ENCODE measurements at regions not wholly inside any gene's neighbourhood (a gene's known extent, or its start where the extent isn't known, plus 50 kb on each side); places are given as distances from the start of the nearest gene placed in this dataset.
"Not testable (repeated sequence)": the region's sequence is repeated elsewhere in the genome, so short reads cannot be mapped to it uniquely, and the experiment has no call there.

DNA sequence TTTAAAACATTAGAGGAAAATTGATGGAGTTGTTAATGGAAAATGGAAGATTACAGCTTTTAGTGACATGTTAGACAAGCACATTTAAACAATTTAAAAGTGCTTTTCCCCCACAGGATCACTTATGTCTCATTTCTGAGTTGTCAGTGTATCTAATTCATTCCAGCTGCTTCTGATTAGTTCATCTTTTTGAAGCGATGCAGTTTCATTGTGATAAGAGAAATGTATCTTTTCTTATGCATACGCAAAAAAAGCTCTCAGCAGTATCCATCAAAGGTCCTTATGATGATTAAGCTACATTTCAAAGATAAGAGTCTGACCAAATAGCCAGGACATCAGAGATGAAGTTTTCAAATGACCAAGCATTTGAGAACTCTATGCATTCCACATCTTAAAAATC, 572.6 kb upstream of the SYNCRIP start:
- H3K27ac Mint-ChIP-seq, result no peak overlapping the region

DNA sequence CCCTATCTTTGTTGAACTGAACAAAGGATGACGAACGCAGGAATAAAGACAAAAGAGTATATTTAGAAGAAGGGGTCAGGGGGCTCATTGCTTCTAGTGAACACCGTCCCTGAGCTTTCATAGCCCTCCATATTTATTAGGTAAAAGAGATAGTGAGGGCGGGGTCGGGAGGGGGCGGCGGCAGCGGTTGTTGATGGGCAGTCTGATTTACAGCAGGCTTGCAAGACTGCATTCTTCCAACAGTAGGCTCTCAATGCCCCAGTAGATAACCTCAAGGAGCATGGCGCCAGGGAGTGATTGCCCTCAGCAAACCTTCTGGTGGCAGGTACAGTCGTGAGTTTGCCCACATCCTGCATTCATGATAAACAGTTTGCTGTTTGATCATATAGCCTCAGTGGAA, 563.3 kb upstream of the SYNCRIP start:
- H3K9me3 Mint-ChIP-seq (ENCODE audit: low read depth), result peaks cover 18% of the 10 kb centered on the region
- H3K27ac Mint-ChIP-seq, result no peak overlapping the region
- H3K36me3 Mint-ChIP-seq, result no peaks in the 10 kb centered on the region
- no peaks in the 10 kb centered on the region for H3K4me1 Mint-ChIP-seq (ENCODE audit: low read depth)
- no peak overlapping the region for H3K4me3 Mint-ChIP-seq
- H3K27me3 Mint-ChIP-seq, result no peaks in the 10 kb centered on the region

More for the DNA sequence above, 572.6 kb upstream of the SYNCRIP start:
- H3K36me3 Mint-ChIP-seq, result no peaks in the 10 kb centered on the region
- H3K4me1 Mint-ChIP-seq (ENCODE audit: low read depth), result no peaks in the 10 kb centered on the region
- H3K4me3 Mint-ChIP-seq, result no peak overlapping the region
- H3K27me3 Mint-ChIP-seq, result no peaks in the 10 kb centered on the region
- H3K9me3 Mint-ChIP-seq (ENCODE audit: low read depth), result peaks cover 12% of the 10 kb centered on the region

DNA sequence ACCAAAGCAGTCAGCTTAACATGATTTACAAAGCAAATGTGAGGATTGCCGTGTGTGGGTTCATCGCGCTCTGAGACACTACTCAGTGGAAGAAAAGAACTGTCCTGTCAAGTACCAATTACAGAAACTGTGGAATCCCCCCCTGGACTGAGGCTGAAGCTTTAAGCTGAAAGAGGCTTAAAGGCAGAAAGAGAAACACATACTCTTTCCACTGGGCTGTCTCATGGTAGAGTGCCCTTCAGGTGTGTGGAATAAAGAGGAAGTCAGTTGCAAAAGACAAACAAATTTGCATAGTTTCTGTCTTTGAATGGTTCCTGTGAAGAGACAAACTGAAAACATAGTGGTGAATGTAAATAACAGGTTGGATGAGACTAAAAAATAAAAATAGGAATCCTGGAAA, 560.4 kb upstream of the SYNCRIP start:
- Mint-ChIP-seq H3K27me3 (no peaks in the 10 kb centered on the region), H3K4me3 (no peak overlapping the region), H3K4me1 (ENCODE audit: low read depth) (no peaks in the 10 kb centered on the region), H3K36me3 (no peaks in the 10 kb centered on the region), H3K9me3 (ENCODE audit: low read depth) (peaks cover 15% of the 10 kb centered on the region), H3K27ac (no peak overlapping the region)

DNA sequence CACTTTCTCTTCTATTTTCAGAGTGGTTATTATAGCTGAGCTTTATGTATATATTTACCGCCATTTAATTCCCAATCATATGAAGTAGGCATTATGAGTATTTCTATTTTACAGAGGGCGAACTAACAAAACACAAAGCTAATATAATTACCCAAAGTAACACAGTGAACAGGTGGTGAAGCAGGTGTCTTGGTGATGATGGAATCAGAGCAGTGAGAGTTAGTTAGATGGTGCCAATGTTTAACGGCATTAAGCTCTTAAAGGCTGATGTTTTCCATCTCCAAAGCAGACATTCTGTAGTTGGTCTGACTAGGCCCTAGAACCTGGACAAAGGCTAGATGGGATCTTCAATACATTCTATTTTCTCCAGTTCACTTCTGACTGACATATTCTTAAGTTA, 551.1 kb upstream of the SYNCRIP start:
- Mint-ChIP-seq H3K4me1 (ENCODE audit: low read depth) (no peaks in the 10 kb centered on the region), H3K36me3 (no peaks in the 10 kb centered on the region), H3K27ac (no peak overlapping the region), H3K27me3 (no peaks in the 10 kb centered on the region), H3K9me3 (ENCODE audit: low read depth) (no peaks in the 10 kb centered on the region), H3K4me3 (no peak overlapping the region)

DNA sequence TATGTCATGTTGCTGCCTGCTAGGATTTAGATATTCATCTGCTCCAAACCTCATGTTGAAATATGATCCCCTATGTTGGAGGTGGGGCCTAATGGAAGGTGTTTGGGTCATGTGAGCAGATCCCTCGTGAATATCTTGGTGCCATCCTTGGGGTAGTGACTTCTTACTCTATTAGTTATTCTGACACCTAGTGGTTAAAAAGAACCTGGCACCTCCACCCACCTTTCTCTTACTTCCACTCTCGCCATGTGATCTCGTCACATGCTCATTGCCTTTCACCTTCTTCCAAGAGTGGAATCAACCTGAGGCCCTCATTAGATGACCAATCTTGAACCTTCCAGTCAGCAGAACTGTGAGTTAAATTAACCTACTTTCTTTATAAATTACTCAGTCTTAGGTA, 549.4 kb upstream of the SYNCRIP start:
- H3K27ac Mint-ChIP-seq, result no peak overlapping the region
- peaks cover 2% of the 10 kb centered on the region for H3K27me3 Mint-ChIP-seq
- H3K4me3 Mint-ChIP-seq, result no peak overlapping the region
- no peaks in the 10 kb centered on the region for H3K4me1 Mint-ChIP-seq (ENCODE audit: low read depth)
- no peaks in the 10 kb centered on the region for H3K36me3 Mint-ChIP-seq
- peaks cover 5% of the 10 kb centered on the region for H3K9me3 Mint-ChIP-seq (ENCODE audit: low read depth)

DNA sequence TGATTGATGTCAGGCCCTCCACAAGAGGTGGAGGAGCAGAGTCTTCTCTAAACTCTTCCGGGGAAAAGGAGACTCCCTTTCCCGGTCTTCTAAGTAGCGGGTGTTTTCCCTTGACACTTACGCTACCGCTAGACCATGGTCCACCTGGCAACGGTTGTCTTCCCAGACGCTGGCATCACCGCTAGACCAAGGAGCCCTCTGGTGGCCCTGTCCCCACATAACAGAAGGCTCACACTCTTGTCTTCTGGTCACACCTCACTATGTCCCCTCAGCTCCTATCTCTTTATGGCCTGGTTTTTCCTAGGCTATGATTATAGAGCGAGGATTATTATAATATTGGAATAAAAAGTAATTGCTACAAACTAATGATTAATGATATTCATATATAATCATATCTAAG, 532.5 kb upstream of the SYNCRIP start:
- H3K4me3 Mint-ChIP-seq; H3K9me3 Mint-ChIP-seq (ENCODE audit: low read depth): not testable (repeated sequence)

DNA sequence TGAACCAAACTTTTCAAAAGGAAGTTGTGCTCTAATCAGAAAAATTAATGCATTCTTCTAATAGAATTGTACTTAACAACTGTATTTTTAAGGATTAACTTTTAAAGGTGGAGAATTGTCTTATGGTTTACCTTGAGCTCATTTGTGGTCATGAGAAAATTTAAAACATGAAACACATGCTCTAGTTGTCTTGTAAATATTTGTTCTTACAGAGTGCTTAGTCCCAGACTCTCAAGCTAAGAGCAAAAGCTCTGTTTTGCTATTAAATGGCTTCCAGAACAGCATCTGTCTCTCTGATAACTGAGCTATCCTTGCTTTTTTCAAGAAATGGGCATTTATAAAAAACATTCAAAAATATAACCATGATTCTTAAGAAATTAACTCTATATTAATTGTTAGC, 512.2 kb upstream of the SYNCRIP start:
- Mint-ChIP-seq H3K9me3 (ENCODE audit: low read depth) (no peaks in the 10 kb centered on the region), H3K27ac (no peak overlapping the region), H3K36me3 (no peaks in the 10 kb centered on the region), H3K27me3 (no peaks in the 10 kb centered on the region), H3K4me1 (ENCODE audit: low read depth) (no peaks in the 10 kb centered on the region), H3K4me3 (no peak overlapping the region)

More for the DNA sequence above, 532.5 kb upstream of the SYNCRIP start:
- not testable (repeated sequence) for H3K27ac Mint-ChIP-seq; H3K27me3 Mint-ChIP-seq; H3K36me3 Mint-ChIP-seq; H3K4me1 Mint-ChIP-seq (ENCODE audit: low read depth)

DNA sequence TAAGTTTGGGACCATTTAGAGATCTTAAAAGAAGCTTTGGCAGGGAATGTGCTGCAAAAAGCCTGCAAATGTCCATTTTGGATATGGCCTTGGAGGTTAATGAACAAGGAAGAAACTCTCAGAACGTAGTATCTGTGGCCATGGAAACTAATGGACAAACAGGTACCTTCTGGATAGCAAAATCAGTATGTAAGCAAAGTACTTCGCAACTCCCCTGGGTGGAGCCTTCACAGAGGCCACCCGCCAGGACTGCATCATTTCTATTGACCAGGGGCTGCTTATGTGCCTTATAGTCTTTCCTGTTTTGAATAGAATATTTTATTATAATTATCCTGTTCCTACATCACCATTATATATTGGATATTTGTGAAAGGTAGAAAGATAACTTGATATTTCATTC, 510.8 kb upstream of the SYNCRIP start:
- H3K4me1 Mint-ChIP-seq (ENCODE audit: low read depth), result no peaks in the 10 kb centered on the region
- no peaks in the 10 kb centered on the region for H3K36me3 Mint-ChIP-seq
- no peaks in the 10 kb centered on the region for H3K27me3 Mint-ChIP-seq
- H3K9me3 Mint-ChIP-seq (ENCODE audit: low read depth), result no peaks in the 10 kb centered on the region
- no peak overlapping the region for H3K4me3 Mint-ChIP-seq
- H3K27ac Mint-ChIP-seq, result no peak overlapping the region

DNA sequence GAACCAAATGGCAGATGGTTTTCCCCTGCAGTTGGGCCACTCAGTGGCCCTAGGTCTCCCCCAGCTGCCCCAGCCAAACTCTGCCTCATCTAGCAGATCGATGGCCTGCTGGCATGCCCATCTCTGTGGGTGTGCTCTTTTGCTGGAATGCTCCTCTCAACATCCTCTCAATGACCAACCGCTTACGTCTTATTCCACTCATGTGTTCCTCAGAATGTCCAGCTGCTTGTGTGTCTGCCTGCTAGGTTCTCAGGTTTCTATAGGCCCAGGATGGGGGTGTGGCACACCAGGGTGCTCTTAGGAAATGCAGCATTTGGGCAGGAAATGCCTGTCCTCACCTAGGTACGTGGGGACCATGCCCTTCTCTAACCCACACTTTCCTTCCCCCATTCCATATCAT, 509.9 kb upstream of the SYNCRIP start:
- no peak overlapping the region for H3K4me3 Mint-ChIP-seq
- no peaks in the 10 kb centered on the region for H3K9me3 Mint-ChIP-seq (ENCODE audit: low read depth)
- H3K27me3 Mint-ChIP-seq, result no peaks in the 10 kb centered on the region
- no peaks in the 10 kb centered on the region for H3K36me3 Mint-ChIP-seq
- H3K4me1 Mint-ChIP-seq (ENCODE audit: low read depth), result no peaks in the 10 kb centered on the region
- H3K27ac Mint-ChIP-seq, result no peak overlapping the region

DNA sequence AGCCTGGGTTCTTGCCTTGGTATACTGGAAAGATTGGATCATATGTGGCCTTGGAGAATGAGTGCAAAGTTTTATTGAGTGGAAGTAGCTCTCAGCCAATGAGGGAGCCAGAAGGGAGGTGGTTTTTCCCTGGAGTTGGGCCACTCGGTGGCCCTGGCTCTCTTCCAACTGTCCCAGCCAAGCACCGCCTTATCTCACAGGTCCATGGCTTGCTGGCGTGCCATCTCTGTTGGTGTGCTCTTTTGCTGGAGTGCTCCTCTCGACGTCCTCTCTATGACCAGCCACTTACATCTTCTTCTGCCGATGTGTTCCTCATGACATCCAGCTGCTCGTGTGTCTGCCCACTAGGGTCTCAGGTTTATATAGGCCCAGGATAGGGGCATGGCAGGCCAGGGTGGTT, 505.9 kb upstream of the SYNCRIP start:
- H3K36me3 Mint-ChIP-seq, result no peaks in the 10 kb centered on the region
- no peaks in the 10 kb centered on the region for H3K4me1 Mint-ChIP-seq (ENCODE audit: low read depth)
- no peak overlapping the region for H3K27ac Mint-ChIP-seq
- H3K4me3 Mint-ChIP-seq, result no peak overlapping the region
- no peaks in the 10 kb centered on the region for H3K27me3 Mint-ChIP-seq
- H3K9me3 Mint-ChIP-seq (ENCODE audit: low read depth), result no peaks in the 10 kb centered on the region

DNA sequence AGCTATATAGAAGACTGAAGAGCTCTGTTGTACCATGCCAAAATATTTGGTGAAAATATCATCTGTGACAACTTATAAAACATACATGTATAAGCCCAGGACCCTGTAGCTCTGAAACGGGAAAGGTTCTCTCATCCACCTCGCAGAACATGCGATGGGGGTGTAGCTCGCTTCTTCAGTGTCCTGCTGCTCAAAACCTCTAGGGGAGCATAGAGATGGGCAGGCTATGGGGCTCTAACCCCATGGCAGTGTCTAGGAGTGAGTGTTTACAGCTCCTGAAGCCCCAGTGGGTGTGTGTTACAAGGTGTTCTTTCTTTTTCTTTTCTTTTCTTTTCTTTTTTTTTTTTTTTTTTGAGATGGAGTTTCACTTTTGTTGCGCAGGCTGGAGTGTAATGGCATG, 505.2 kb upstream of the SYNCRIP start:
- Mint-ChIP-seq H3K4me3 (no peak overlapping the region), H3K27me3 (no peaks in the 10 kb centered on the region), H3K4me1 (ENCODE audit: low read depth) (no peaks in the 10 kb centered on the region), H3K27ac (no peak overlapping the region), H3K9me3 (ENCODE audit: low read depth) (no peaks in the 10 kb centered on the region), H3K36me3 (no peaks in the 10 kb centered on the region)

DNA sequence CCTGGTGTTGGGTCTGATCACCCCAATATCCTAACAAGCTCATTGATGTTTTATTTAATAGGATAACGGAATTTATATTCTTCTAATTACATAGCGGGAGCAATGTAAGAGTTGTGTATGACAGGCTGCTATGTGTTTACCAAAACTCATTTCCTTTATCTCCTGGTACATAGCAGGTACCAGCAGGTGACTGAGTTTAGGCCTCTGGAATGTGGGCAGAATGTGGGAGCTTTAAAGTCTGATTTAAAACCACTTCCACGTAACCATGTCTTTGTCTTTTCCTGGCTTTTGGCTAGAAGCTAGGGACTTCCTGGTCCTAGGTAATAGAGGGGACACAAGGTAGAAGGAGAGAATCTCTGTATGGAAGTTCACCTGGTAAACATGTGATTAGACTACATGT, 504.6 kb upstream of the SYNCRIP start:
- no peaks in the 10 kb centered on the region for H3K27me3 Mint-ChIP-seq
- no peaks in the 10 kb centered on the region for H3K4me1 Mint-ChIP-seq (ENCODE audit: low read depth)
- no peaks in the 10 kb centered on the region for H3K36me3 Mint-ChIP-seq
- no peaks in the 10 kb centered on the region for H3K9me3 Mint-ChIP-seq (ENCODE audit: low read depth)
- no peak overlapping the region for H3K27ac Mint-ChIP-seq
- H3K4me3 Mint-ChIP-seq, result no peak overlapping the region

DNA sequence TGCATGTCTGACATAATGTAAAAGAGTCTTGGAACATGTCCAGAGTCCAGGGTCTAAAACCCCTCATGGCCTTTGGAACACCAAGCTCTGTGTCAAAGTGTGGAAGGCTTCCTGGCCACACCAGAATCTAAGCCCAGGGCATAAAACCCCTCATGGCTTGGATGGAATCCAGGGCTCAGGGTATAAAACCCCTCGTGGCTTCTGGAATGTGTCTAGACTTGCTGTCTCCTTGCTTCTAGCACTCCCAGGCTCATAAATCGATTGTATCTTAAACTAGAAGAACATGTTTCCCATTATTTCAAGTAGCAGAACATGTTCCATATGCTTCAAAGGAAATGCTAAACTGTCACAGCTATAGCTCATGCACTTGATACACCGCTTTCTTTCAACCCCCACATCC, 504.1 kb upstream of the SYNCRIP start:
- not testable (repeated sequence) for H3K4me3 Mint-ChIP-seq; H3K4me1 Mint-ChIP-seq (ENCODE audit: low read depth); H3K27me3 Mint-ChIP-seq; H3K9me3 Mint-ChIP-seq (ENCODE audit: low read depth); H3K36me3 Mint-ChIP-seq; H3K27ac Mint-ChIP-seq

DNA sequence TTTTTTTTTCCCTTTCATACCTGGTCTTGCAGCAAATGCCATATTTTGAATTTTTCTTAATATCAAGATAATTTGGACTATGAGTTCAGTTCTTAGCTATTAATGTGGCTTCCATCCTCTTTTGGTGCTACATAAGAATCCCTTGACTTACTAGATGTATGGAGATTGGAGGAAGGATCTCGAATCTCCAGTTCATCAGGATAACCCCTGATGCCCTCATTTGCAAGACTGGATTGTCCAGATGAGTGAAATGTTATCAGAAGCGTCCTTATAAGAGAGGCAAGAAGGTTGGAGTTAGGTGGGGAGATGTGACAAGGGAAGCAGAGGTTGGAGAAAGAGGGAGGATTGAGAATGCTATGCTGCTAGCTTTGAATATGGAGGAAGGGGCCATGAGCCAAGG, 499.6 kb upstream of the SYNCRIP start:
- Mint-ChIP-seq H3K27me3 (no peaks in the 10 kb centered on the region), H3K9me3 (ENCODE audit: low read depth) (peaks cover 9% of the 10 kb centered on the region), H3K4me3 (no peak overlapping the region), H3K36me3 (no peaks in the 10 kb centered on the region), H3K27ac (no peak overlapping the region), H3K4me1 (ENCODE audit: low read depth) (no peaks in the 10 kb centered on the region)

DNA sequence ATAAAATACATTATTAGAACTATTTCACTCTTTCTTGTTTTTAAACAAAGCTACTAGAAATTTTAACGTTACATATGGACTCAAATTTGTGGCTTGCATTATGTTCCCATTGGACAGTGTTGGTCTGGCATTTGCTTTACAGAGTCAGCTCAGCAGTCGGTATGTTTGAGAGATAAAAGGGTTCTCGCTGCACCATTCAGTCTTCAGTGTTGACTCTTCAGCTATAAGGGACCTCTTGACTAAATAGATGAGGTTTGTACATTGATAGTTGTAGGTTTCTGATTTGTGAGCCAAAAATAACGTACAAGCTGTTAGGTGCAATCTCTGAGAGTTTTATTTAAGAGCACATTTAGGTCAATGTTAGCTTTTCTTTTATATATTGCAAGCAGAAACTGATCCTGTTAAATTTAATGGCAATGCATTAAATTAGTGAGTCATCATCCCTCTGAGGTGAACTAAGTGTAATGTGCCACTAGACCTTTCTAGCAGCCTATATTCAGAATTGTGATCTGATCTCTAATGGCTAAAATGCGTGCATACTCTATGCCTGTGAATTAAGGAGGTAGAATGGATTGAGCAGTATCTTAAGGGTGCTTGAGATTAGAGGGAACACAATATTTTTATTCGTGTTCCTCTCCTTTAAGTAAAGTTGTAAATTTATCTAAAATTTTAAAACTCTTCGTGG, 485.6 kb upstream of the SYNCRIP start:
- Mint-ChIP-seq H3K4me3 (no peak overlapping the region), H3K36me3 (no peaks in the 10 kb centered on the region), H3K4me1 (ENCODE audit: low read depth) (no peaks in the 10 kb centered on the region), H3K27me3 (no peaks in the 10 kb centered on the region), H3K9me3 (ENCODE audit: low read depth) (peaks cover 21% of the 10 kb centered on the region), H3K27ac (no peak overlapping the region)

DNA sequence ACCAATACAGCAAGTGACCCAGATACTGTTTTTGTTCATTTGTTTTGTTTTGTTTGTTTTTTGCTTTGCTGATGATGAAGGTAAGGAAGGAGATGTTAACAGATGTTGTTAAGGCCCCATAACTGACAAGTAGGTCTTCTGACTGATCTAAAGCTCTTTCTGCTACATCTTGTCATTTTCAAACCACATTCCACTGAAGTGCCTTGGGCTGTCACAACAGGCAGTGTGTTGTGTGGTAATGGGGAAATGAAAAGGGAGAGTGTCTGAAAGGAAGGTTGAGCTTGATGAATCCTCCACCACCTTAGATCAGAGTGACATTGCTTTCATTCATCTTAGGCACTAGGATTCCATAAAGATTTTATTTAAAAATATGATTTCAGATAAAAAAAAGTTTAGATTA, 479.4 kb upstream of the SYNCRIP start:
- Mint-ChIP-seq H3K4me3 (no peak overlapping the region), H3K4me1 (ENCODE audit: low read depth) (no peaks in the 10 kb centered on the region), H3K36me3 (no peaks in the 10 kb centered on the region), H3K27me3 (no peaks in the 10 kb centered on the region), H3K27ac (no peak overlapping the region), H3K9me3 (ENCODE audit: low read depth) (no peaks in the 10 kb centered on the region)

Data from activated naive CD8-positive, alpha-beta T cell (primary cell).